NB4 (cell line): ENCODE measurements at regions not wholly inside any gene's neighbourhood (a gene's known extent, or its start where the extent isn't known, plus 50 kb on each side); places are given as distances from the start of the nearest gene placed in this dataset.
A peak's percentile ranks its signal among the peaks of the same experiment; 100 is the strongest.

Experiments used
- DNase-seq: peaks from one replicate; pipeline ENCODE4 v3.0.0; 2010; ENCODE audit warnings: low read depth
- H3K4me3 ChIP-seq: one replicate; pipeline ENCODE4 v1.5.1; 2011; ENCODE audit warnings: mild to moderate bottlenecking, low read depth, low read length, moderate library complexity
- MYC ChIP-seq: IDR thresholded peaks from 2 replicates; pipeline ENCODE4 v1.6.1; 2011; ENCODE audit warnings: low read depth, low read length
- POLR2A ChIP-seq: IDR thresholded peaks from 2 replicates; pipeline ENCODE4 v1.6.1; 2011; ENCODE audit warnings: mild to moderate bottlenecking; ENCODE audit not compliant: insufficient read length; ENCODE audit errors: extremely low read depth
- TF ChIP-seq, protein P1 (sequence below): IDR thresholded peaks from 2 replicates; pipeline ENCODE4 v1.6.1; 2011; ENCODE audit warnings: low read depth, low read length
- TF ChIP-seq, protein P2 (sequence below): IDR thresholded peaks from one replicate; pipeline ENCODE4 v1.5.1; 2012; ENCODE audit warnings: low read depth, low read length

DNA sequence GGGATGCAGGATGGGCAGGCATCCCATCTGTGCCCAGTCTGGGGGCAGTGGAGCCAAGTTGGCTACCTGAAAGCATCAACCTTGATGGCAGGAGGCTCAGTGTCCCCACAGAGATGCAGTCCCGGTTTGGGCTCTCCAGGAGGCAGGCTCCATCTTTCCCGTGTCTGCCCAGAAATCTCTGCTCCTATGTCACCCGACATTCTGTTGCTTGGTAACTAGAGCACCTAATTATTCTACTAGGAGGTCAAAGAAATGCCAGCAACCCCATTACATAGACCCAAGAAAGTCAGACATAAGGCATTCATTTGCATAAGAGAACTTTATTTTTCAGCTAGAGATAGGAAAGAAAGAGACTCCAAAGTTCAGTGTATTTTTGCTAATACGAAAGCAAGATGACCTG, 100.3 kb upstream of the BACE2 start:
- no peak for DNase-seq
- no peak for TF ChIP-seq MYC
- no peak for TF ChIP-seq POLR2A
- TF ChIP-seq, protein P1, sequence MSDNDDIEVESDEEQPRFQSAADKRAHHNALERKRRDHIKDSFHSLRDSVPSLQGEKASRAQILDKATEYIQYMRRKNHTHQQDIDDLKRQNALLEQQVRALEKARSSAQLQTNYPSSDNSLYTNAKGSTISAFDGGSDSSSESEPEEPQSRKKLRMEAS = no peak
- TF ChIP-seq, protein P2, sequence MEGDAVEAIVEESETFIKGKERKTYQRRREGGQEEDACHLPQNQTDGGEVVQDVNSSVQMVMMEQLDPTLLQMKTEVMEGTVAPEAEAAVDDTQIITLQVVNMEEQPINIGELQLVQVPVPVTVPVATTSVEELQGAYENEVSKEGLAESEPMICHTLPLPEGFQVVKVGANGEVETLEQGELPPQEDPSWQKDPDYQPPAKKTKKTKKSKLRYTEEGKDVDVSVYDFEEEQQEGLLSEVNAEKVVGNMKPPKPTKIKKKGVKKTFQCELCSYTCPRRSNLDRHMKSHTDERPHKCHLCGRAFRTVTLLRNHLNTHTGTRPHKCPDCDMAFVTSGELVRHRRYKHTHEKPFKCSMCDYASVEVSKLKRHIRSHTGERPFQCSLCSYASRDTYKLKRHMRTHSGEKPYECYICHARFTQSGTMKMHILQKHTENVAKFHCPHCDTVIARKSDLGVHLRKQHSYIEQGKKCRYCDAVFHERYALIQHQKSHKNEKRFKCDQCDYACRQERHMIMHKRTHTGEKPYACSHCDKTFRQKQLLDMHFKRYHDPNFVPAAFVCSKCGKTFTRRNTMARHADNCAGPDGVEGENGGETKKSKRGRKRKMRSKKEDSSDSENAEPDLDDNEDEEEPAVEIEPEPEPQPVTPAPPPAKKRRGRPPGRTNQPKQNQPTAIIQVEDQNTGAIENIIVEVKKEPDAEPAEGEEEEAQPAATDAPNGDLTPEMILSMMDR = no peak
- H3K4me3 ChIP-seq = no peak overlapping the region

DNA sequence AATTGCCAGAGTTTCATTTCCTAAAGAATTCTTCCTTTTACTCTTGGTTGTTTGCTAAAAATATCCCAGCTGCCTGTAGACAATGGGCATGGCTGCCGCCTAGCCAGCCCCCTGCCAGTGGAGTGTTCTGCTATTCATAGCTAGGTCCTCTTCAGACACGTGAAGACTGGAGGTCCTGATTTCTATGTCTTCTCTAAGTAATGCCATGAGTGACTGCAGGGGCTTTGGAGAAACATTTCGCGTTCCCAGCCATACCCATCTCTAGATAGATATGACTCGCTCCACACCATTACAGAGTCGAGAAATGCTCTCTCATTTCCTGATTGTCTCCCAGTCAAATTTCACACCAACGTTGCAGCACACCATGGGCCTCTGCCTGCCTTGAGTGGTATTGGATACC, 99.5 kb upstream of the BACE2 start:
- H3K4me3 ChIP-seq = no peak overlapping the region
- TF ChIP-seq, protein P2 = no peak
- TF ChIP-seq, protein P1 = no peak
- no peak for TF ChIP-seq POLR2A
- TF ChIP-seq MYC = no peak
- no peak for DNase-seq

DNA sequence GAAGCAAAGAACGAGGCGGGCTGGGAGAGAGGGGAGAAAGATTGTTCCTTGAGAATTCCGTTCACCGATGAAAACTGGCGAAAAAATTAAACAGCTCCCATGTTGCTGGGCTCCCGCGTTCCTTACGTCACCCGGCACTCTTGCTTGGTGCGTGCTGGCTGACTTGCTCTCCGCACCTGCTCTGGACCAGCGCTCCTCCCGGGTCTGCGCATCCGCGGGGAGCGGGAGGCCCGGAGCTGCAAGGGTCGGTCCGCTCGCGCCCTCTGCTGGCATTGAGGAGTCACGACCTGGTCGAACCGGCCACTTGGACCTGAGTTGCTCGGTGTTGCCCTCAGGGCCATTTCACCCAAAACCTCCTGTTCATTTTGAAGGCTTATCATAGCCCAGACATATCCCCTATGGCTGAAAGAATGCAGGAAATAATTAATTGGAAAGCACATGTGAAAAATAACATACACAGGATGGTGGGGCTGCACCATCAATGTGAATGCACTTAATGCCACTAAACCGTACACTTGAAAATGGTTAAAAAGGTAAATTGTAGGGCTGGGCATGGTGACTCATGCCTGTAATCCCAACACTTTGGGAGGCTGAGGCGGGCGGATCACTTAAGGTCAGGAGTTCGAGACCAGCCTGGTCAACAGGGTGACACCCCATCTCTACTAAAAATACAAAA, 98.9 kb upstream of the BACE2 start:
- TF ChIP-seq, protein P2 = peak; percentile 67
- TF ChIP-seq, protein P1 = no peak
- H3K4me3 ChIP-seq = no peak overlapping the region

DNA sequence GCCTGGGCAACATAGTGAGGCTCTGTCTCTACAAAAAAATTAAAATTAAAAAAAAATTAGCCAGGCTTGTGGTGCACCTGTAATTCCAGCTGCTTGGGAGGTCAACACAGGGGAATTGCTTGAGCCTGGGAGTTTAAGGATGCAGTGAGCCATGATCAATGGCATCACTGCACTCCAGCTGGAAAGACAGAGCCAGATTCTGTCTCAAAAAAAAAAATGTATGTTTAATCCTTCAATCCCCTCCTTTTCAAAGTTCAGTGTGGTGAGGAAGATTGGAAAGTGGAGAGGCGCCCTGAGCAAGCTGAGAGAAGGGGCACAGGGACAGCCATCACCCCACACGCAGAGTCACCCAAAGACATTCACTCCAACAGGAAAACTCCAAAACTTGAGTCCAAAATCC, 97.7 kb upstream of the BACE2 start:
- no peak for DNase-seq
- TF ChIP-seq POLR2A (no peak), MYC (no peak)
- TF ChIP-seq, protein P2 = no peak
- TF ChIP-seq, protein P1 = no peak
- H3K4me3 ChIP-seq = no peak overlapping the region

More for the DNA sequence above, 98.9 kb upstream of the BACE2 start:
- DNase-seq = peak; percentile 62

DNA sequence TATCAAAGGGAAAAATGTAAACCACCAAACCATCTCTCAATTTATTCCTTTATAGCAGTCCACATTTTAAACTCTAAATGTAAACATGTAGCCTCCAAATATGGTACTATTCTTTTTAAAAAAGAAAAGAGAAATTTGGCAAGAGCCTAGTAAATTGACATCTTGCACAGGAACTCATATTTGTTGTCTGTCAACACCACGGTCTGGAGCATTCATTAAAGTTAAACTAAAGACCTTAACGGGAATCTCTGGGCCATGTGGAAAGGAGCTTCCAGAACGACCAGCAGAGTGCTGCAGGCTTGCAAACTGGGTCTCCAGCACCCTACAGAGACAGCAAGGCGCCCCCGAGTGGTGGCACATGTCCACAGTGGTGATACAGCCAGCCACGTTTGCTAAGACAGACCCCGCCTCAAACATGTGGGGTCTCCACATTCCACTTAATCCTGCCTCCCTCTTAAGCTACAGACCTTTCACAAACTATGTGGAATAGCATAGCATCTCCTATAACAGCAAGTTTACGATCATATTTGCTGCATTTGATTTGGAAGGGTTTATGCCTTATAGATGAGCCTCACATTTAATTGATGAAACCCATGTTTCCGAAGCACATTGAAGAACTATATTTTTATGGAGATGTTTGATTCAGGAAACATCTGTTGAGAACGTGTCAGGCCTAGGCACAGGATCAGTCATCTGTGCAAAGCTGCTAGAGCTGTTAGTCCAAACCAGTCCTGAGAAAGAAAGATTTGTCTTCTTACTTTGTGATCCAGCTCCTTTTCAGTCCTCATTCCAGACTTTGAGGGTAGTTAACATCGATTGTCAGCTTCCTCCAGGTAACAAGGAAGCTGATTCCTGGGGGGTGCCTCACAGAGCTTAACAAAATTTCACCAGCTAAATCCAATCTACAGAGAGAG, 96.4 kb upstream of the BACE2 start:
- peak; percentile 15 for DNase-seq
- no peak overlapping the region for H3K4me3 ChIP-seq
- TF ChIP-seq, protein P2 = peak; percentile 47
- TF ChIP-seq MYC = no peak
